Adrenal gland (tissue), 9 donors: ENCODE measurements at regions not wholly inside any gene's neighbourhood (a gene's known extent, or its start where the extent isn't known, plus 50 kb on each side); places are given as distances from the start of the nearest gene placed in this dataset.

ENCODE experiments used
- DNase-seq, 7 donors: peaks; one replicate each; pipeline ENCODE4 v3.0.0-alpha.2; 2019 to 2020
- H3K27ac ChIP-seq, 5 donors: fragments of 200-600 bp; sonication (generic) in 4 of 5; 1 replicate in 3 of 5; 2 replicates in 2 of 5; pipeline versions ENCODE4 v1.5.1 to v1.8.0; 2016 to 2020; ENCODE audit warnings: mild to moderate bottlenecking in 1 of 5
- H3K27me3 ChIP-seq: fragments of 200-600 bp; 2 replicates; pipeline ENCODE4 v1.8.0; 2021
- H3K36me3 ChIP-seq, 2 donors: fragments of 200-600 bp; replicated peaks in 1 of 2; 1 replicate in 1 of 2; 2 replicates in 1 of 2; pipeline versions ENCODE4 v1.5.1 to v1.8.0; 2018 to 2022
- H3K4me1 ChIP-seq, 2 donors: fragments of 200-600 bp; replicated peaks in 1 of 2; 1 replicate in 1 of 2; 2 replicates in 1 of 2; pipeline versions ENCODE4 v1.5.1 to v1.8.0; 2018 to 2021
- H3K4me3 ChIP-seq, 4 donors: fragments of 200-600 bp; sonication (generic) in 3 of 4; one replicate each; pipeline ENCODE4 v1.5.1; 2016 to 2018
- H3K9me3 ChIP-seq, 3 donors: fragments of 200-600 bp; sonication (generic) in 1 of 3; replicated peaks in 1 of 3; 1 replicate in 2 of 3; 2 replicates in 1 of 3; pipeline versions ENCODE4 v1.5.1 to v1.8.0; 2016 to 2021
- POLR2A ChIP-seq, 2 donors: fragments of 450-650 bp; IDR thresholded peaks; one replicate each; pipeline ENCODE4 v1.6.1; 2017; ENCODE audit warnings: antibody characterized with exemption in 2 of 2, mild to moderate bottlenecking in 2 of 2, moderate library complexity in 1 of 2
- WGBS, 4 donors: extraction: QIAGEN DNeasy Blood & Tissue Kit in 2 of 4; methylation state at CpG; one replicate each; pipeline versions ENCODE4 v1.1.5 to v1.1.7; 2013 to 2017; 5-methylcytosine and 5-hydroxymethylcytosine counted together
- intact Hi-C, 2 donors: fragments of 100-400 bp; cut with DNase I; formaldehyde crosslinking; loops; one replicate each; pipeline versions ENCODE4 v1.14.1 to v1.15.0; 2022 to 2023
- TF ChIP-seq, protein P1 (sequence below), 6 experiments: fragments of 450-650 bp in 4 of 6; fragments of 200-600 bp in 2 of 6; sonication (generic) in 1 of 6; IDR thresholded peaks; 1 replicate in 5 of 6; 2 replicates in 1 of 6; pipeline versions ENCODE4 v1.5.1 to v1.8.0; 2016 to 2021; ENCODE audit warnings: antibody characterized with exemption in 6 of 6, mild to moderate bottlenecking in 2 of 6, moderate library complexity in 1 of 6
- donor health status: healthy with polysubstance abuse.
- donor health status: Bipolar disorder and iron deficiency.
- donor health status: DM: yes; HTN: yes; CAD: no.
- donor health status: DM: no; HTN: no; CAD: no.
- donor health status: DM: no; HTN: no; CAD: no.

DNA sequence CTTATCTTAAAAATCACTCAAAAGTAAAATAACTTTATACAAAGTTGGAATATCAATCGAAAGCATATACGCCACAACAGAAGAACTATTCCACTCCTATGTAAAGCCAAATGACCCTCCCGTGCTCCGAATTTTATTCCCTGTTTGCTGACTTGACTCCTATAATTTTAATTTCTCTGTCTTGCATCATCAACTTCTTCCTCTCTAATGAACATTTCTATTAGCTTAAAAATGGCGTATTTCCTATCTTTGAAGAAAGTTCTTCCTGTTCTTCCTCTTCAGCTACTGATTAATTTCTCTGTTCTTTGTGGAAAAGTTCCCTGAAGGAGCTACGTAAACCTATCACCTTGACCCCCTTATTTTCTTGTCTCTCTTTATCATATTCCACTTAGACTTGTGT, 389.3 kb downstream of the LMO7 start:
- no peaks in the 10 kb centered on the region for H3K9me3 ChIP-seq
- no peaks in the 10 kb centered on the region for H3K4me1 ChIP-seq
- no peaks in the 10 kb centered on the region for H3K36me3 ChIP-seq
- TF ChIP-seq, protein P1, sequence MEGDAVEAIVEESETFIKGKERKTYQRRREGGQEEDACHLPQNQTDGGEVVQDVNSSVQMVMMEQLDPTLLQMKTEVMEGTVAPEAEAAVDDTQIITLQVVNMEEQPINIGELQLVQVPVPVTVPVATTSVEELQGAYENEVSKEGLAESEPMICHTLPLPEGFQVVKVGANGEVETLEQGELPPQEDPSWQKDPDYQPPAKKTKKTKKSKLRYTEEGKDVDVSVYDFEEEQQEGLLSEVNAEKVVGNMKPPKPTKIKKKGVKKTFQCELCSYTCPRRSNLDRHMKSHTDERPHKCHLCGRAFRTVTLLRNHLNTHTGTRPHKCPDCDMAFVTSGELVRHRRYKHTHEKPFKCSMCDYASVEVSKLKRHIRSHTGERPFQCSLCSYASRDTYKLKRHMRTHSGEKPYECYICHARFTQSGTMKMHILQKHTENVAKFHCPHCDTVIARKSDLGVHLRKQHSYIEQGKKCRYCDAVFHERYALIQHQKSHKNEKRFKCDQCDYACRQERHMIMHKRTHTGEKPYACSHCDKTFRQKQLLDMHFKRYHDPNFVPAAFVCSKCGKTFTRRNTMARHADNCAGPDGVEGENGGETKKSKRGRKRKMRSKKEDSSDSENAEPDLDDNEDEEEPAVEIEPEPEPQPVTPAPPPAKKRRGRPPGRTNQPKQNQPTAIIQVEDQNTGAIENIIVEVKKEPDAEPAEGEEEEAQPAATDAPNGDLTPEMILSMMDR (IDR thresholded peaks at IDR 0.05): no peak
- no peak for TF ChIP-seq POLR2A (IDR thresholded peaks at IDR 0.05)
- H3K4me3 ChIP-seq: no peak overlapping the region
- H3K27me3 ChIP-seq: no peaks in the 10 kb centered on the region
- DNase-seq: no peak
- WGBS, 4 donors: 76 to 85% (median 79%) methylated on average over 6 of the region's 6 CpGs
- H3K27ac ChIP-seq: no peak overlapping the region
- intact Hi-C loops: no loop called here

DNA sequence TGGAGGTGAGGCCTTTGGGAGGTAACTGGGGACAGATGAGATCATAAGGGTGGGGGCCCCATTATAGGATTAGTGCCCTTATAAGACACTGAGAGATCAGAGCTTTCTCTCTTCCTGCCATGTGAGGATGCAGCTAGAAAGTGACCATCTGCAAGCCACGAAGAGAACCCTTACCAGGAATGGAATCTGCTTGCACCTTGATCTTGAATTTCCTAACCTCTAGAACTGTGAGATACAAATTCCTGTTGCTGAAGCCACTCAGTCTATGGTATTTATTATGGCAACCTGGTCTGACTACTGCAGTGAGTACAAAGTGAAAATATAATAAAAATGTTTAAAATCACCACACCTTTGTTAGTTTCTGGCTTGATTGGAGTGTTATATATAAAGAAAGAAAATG, 388.0 kb downstream of the LMO7 start:
- no peak for DNase-seq
- intact Hi-C loops: no loop called here
- H3K4me1 ChIP-seq: no peaks in the 10 kb centered on the region
- H3K27ac ChIP-seq: no peak overlapping the region
- TF ChIP-seq, protein P1 (IDR thresholded peaks at IDR 0.05): no peak
- TF ChIP-seq POLR2A (IDR thresholded peaks at IDR 0.05): no peak
- no peaks in the 10 kb centered on the region for H3K27me3 ChIP-seq
- 60 to 90% (median 63%) methylated on average over 1 of the region's 1 CpG for WGBS, 4 donors
- no peak overlapping the region for H3K4me3 ChIP-seq
- H3K9me3 ChIP-seq: no peaks in the 10 kb centered on the region
- H3K36me3 ChIP-seq: no peaks in the 10 kb centered on the region

GRCh38 chr13:76023652-76024051, 387.5 kb downstream of the LMO7 start:
- 62 to 72% (median 68%) methylated on average over 2 of the region's 2 CpGs for WGBS, 4 donors
- H3K27ac ChIP-seq: no peak overlapping the region
- no peak for DNase-seq

GRCh38 chr13:76020421-76020955, 384.4 kb downstream of the LMO7 start:
- Histone ChIP-seq H3K4me1 (no peaks in the 10 kb centered on the region), H3K27me3 (no peaks in the 10 kb centered on the region), H3K27ac (no peak overlapping the region), H3K9me3 (no peaks in the 10 kb centered on the region), H3K4me3 (no peak overlapping the region), H3K36me3 (no peaks in the 10 kb centered on the region)
- intact Hi-C loops: no loop called here
- WGBS, 4 donors: 64 to 77% (median 72%) methylated on average over 4 of the region's 4 CpGs
- TF ChIP-seq, protein P1 (IDR thresholded peaks at IDR 0.05): no peak
- no peak for TF ChIP-seq POLR2A (IDR thresholded peaks at IDR 0.05)
- DNase-seq: no peak

More at GRCh38 chr13:76023652-76024051, 387.5 kb downstream of the LMO7 start:
- no peak overlapping the region for H3K4me3 ChIP-seq
- H3K27me3 ChIP-seq: no peaks in the 10 kb centered on the region
- intact Hi-C loops: no loop called here
- H3K36me3 ChIP-seq: no peaks in the 10 kb centered on the region
- H3K4me1 ChIP-seq: no peaks in the 10 kb centered on the region
- H3K9me3 ChIP-seq: no peaks in the 10 kb centered on the region
- TF ChIP-seq POLR2A (IDR thresholded peaks at IDR 0.05): no peak
- TF ChIP-seq, protein P1 (IDR thresholded peaks at IDR 0.05): no peak
